ENCODE measurements at regions not wholly inside any gene's neighbourhood (a gene's known extent, or its start where the extent isn't known, plus 50 kb on each side); places are given as distances from the start of the nearest gene placed in this dataset.
"Not testable (repeated sequence)": the region's sequence is repeated elsewhere in the genome, so short reads cannot be mapped to it uniquely, and the experiment has no call there.

- ATAC-seq (ENCODE audit: poor library complexity), result peak; percentile 26
- H3K27ac Mint-ChIP-seq; CTCF ChIA-PET; H3K9me3 ChIP-seq (ENCODE audit: control insufficient read depth in 1 of 2, insufficient read depth in 1 of 2, low read length in 2 of 2); intact Hi-C loops (cut with DNase I, micrococcal nuclease); H3K27ac ChIP-seq (ENCODE audit: low read depth in 1 of 2, low read length in 2 of 2); H3K36me3 Mint-ChIP-seq (ENCODE audit: low read depth); H3K36me3 ChIP-seq (ENCODE audit: insufficient read depth, low read length); H3K27me3 ChIP-seq (ENCODE audit: control insufficient read depth in 1 of 2, insufficient read depth in 2 of 2, low read length in 2 of 2); H3K4me3 ChIP-seq (ENCODE audit: low read length); H3K9me3 Mint-ChIP-seq; H3K4me1 ChIP-seq (ENCODE audit: insufficient read depth, low read length); POLR2A ChIA-PET; H3K27me3 Mint-ChIP-seq; H3K4me1 Mint-ChIP-seq (ENCODE audit: low read depth); H3K4me3 Mint-ChIP-seq; DNase-seq: not testable (repeated sequence)
Observed at GRCh38 chr2:111373060-111373459, 252.3 kb downstream of the BCL2L11 start.

- intact Hi-C loops (cut with DNase I, micrococcal nuclease); POLR2A ChIA-PET; H3K4me3 Mint-ChIP-seq; H3K9me3 ChIP-seq (ENCODE audit: control insufficient read depth in 1 of 2, insufficient read depth in 1 of 2, low read length in 2 of 2); H3K36me3 Mint-ChIP-seq (ENCODE audit: low read depth); H3K4me1 ChIP-seq (ENCODE audit: insufficient read depth, low read length); H3K27me3 Mint-ChIP-seq; ATAC-seq (ENCODE audit: poor library complexity); H3K4me3 ChIP-seq (ENCODE audit: low read length); H3K27ac ChIP-seq (ENCODE audit: low read depth in 1 of 2, low read length in 2 of 2); H3K4me1 Mint-ChIP-seq (ENCODE audit: low read depth); H3K36me3 ChIP-seq (ENCODE audit: insufficient read depth, low read length); H3K27ac Mint-ChIP-seq; CTCF ChIA-PET; H3K27me3 ChIP-seq (ENCODE audit: control insufficient read depth in 1 of 2, insufficient read depth in 2 of 2, low read length in 2 of 2); H3K9me3 Mint-ChIP-seq; DNase-seq: not testable (repeated sequence)
Observed at GRCh38 chr2:111373989-111374388, 253.3 kb downstream of the BCL2L11 start.

DNA sequence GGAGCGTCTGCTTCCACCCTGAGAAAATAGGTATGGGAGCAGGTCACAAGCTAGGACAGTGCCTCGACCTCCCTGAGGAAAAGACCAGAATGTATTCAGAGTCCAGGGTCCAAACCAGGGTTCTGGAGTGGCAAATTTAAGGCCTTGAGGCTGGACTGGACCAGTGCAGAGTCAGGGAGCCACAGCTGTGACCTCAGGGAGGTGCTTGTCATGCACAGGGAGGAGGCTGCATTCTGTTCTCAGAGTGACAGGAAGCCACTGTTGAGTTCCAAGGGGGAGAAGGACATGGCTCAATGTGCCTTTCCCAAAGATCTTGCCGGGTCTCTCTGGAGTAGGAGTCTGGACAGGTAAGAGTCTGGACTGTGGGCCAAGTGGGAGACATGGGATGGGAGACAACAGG is 254.0 kb downstream of the BCL2L11 start:
- H3K36me3 Mint-ChIP-seq (ENCODE audit: low read depth); H3K27ac ChIP-seq (ENCODE audit: low read depth in 1 of 2, low read length in 2 of 2); H3K27ac Mint-ChIP-seq; H3K4me3 ChIP-seq (ENCODE audit: low read length); H3K36me3 ChIP-seq (ENCODE audit: insufficient read depth, low read length); H3K27me3 ChIP-seq (ENCODE audit: control insufficient read depth in 1 of 2, insufficient read depth in 2 of 2, low read length in 2 of 2); H3K9me3 ChIP-seq (ENCODE audit: control insufficient read depth in 1 of 2, insufficient read depth in 1 of 2, low read length in 2 of 2); H3K27me3 Mint-ChIP-seq; H3K4me1 Mint-ChIP-seq (ENCODE audit: low read depth); H3K4me3 Mint-ChIP-seq; H3K9me3 Mint-ChIP-seq; intact Hi-C loops (cut with DNase I, micrococcal nuclease); ATAC-seq (ENCODE audit: poor library complexity); H3K4me1 ChIP-seq (ENCODE audit: insufficient read depth, low read length); DNase-seq; CTCF ChIA-PET; POLR2A ChIA-PET: not testable (repeated sequence)

DNA sequence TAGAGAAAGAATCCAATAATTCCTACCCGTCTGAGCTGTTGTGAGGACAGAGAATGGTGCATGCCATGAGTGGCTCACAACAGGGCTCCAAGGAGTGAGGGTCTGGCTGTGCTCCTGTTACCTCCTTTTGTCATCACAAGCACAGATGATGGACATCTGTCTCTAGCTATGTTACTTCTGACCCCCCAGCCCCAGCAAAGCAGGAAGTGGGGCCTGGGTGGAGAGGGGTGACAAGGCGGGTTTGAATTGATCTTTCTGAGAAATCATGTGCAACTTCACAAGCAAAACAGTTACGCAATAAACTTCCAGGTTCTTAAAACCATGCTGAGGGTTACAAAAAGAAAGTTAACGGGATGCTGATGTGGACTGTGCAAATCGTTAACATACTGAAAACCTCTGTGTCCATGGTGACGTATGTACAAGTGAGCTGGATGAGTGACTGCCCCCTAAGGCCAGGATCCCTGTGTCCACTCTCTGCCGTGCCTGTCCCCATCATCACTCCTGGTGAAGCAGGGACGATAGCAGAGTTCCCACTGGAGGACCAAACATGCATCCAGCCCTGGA is 254.7 kb downstream of the BCL2L11 start:
- H3K27ac ChIP-seq (ENCODE audit: low read depth in 1 of 2, low read length in 2 of 2); intact Hi-C loops (cut with DNase I, micrococcal nuclease); POLR2A ChIA-PET; H3K36me3 Mint-ChIP-seq (ENCODE audit: low read depth); H3K27me3 Mint-ChIP-seq; H3K9me3 ChIP-seq (ENCODE audit: control insufficient read depth in 1 of 2, insufficient read depth in 1 of 2, low read length in 2 of 2); DNase-seq; H3K4me1 Mint-ChIP-seq (ENCODE audit: low read depth); H3K4me3 ChIP-seq (ENCODE audit: low read length); ATAC-seq (ENCODE audit: poor library complexity); H3K4me3 Mint-ChIP-seq; H3K27ac Mint-ChIP-seq; CTCF ChIA-PET; H3K9me3 Mint-ChIP-seq; H3K4me1 ChIP-seq (ENCODE audit: insufficient read depth, low read length); H3K27me3 ChIP-seq (ENCODE audit: control insufficient read depth in 1 of 2, insufficient read depth in 2 of 2, low read length in 2 of 2); H3K36me3 ChIP-seq (ENCODE audit: insufficient read depth, low read length): not testable (repeated sequence)

DNA sequence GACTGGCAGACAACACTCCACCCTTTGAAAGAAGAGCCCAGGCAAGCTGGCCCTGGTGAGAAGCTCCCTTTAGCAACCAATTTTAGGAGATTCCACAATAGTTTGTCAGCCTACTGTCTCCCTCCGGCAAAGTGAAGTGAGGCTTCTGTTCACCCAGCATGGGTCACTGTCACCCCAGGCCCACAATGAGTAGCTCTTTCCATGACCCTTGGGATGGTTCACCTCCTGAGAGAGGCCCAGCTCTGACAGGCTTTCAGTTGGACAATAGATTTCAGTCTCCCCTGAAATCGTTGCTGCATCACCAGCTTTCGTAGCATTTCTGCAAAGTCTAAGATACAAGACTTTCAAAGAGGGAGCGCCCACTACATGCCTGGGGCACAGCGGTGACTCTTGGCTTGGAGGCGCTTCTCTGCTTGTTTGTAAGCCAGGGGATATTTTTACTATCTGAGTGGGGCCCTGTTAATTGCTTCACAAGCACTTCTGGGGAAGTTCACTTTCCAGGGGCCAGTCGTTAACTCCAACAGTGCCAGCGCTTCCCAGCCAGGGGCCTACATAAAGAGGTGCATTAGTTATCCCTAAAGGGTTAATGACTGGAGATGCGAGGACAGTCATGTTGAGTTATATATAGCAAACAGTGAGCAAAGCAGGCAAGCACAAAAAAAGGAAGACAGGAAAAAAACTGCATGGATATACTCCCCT is 255.7 kb downstream of the BCL2L11 start:
- intact Hi-C loops (cut with DNase I, micrococcal nuclease); H3K27ac ChIP-seq (ENCODE audit: low read depth in 1 of 2, low read length in 2 of 2); H3K4me3 ChIP-seq (ENCODE audit: low read length); CTCF ChIA-PET; POLR2A ChIA-PET; ATAC-seq (ENCODE audit: poor library complexity); H3K4me3 Mint-ChIP-seq; H3K27me3 ChIP-seq (ENCODE audit: control insufficient read depth in 1 of 2, insufficient read depth in 2 of 2, low read length in 2 of 2); H3K27me3 Mint-ChIP-seq; H3K36me3 Mint-ChIP-seq (ENCODE audit: low read depth); DNase-seq; H3K27ac Mint-ChIP-seq; H3K4me1 Mint-ChIP-seq (ENCODE audit: low read depth); H3K9me3 ChIP-seq (ENCODE audit: control insufficient read depth in 1 of 2, insufficient read depth in 1 of 2, low read length in 2 of 2); H3K36me3 ChIP-seq (ENCODE audit: insufficient read depth, low read length); H3K4me1 ChIP-seq (ENCODE audit: insufficient read depth, low read length); H3K9me3 Mint-ChIP-seq: not testable (repeated sequence)

- H3K27me3 ChIP-seq (ENCODE audit: control insufficient read depth in 1 of 2, insufficient read depth in 2 of 2, low read length in 2 of 2); H3K36me3 Mint-ChIP-seq (ENCODE audit: low read depth); H3K4me3 ChIP-seq (ENCODE audit: low read length); intact Hi-C loops (cut with DNase I, micrococcal nuclease); CTCF ChIA-PET; H3K9me3 ChIP-seq (ENCODE audit: control insufficient read depth in 1 of 2, insufficient read depth in 1 of 2, low read length in 2 of 2); H3K4me1 ChIP-seq (ENCODE audit: insufficient read depth, low read length); H3K27ac ChIP-seq (ENCODE audit: low read depth in 1 of 2, low read length in 2 of 2); DNase-seq; ATAC-seq (ENCODE audit: poor library complexity); H3K9me3 Mint-ChIP-seq; H3K4me3 Mint-ChIP-seq; H3K27me3 Mint-ChIP-seq; H3K36me3 ChIP-seq (ENCODE audit: insufficient read depth, low read length); H3K27ac Mint-ChIP-seq; H3K4me1 Mint-ChIP-seq (ENCODE audit: low read depth); POLR2A ChIA-PET: not testable (repeated sequence)
Observed at GRCh38 chr2:111376971-111377352, 256.2 kb downstream of the BCL2L11 start.

DNA sequence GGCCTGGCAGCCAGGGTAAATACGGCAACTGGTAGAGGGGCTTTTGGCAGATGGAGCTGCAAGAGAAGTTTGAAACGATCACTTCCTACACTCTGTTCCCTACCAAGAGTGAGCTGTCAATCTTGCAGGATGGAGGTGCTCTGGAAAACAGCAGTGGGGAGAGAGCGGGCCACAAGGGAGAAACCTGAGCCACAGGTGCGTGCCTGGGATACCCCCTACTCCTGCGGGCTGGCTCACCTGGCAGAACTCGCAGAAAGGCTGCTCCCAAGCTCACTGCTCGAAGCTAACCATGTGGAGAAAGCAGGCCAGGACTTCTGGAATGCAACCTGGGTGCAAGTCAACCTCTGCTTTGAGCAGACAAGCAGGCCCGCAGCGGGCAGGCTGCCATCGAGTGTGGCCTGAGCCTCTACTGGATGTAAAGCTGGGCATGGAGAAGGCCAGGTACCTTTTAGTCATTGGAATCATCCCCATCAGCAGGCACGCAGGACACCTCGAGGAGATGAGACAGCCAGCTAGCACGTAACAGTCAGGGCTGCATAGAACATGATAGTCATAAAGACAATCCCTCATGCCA is 256.8 kb downstream of the BCL2L11 start:
- H3K9me3 ChIP-seq (ENCODE audit: control insufficient read depth in 1 of 2, insufficient read depth in 1 of 2, low read length in 2 of 2); H3K27me3 ChIP-seq (ENCODE audit: control insufficient read depth in 1 of 2, insufficient read depth in 2 of 2, low read length in 2 of 2); H3K27ac Mint-ChIP-seq; ATAC-seq (ENCODE audit: poor library complexity); H3K27me3 Mint-ChIP-seq; H3K4me3 ChIP-seq (ENCODE audit: low read length); DNase-seq; H3K27ac ChIP-seq (ENCODE audit: low read depth in 1 of 2, low read length in 2 of 2); H3K36me3 ChIP-seq (ENCODE audit: insufficient read depth, low read length); CTCF ChIA-PET; H3K4me1 ChIP-seq (ENCODE audit: insufficient read depth, low read length); H3K9me3 Mint-ChIP-seq; H3K36me3 Mint-ChIP-seq (ENCODE audit: low read depth); H3K4me1 Mint-ChIP-seq (ENCODE audit: low read depth); POLR2A ChIA-PET; H3K4me3 Mint-ChIP-seq; intact Hi-C loops (cut with DNase I, micrococcal nuclease): not testable (repeated sequence)
